Retinal pigment epithelial cell (primary cell): ENCODE measurements at regions not wholly inside any gene's neighbourhood (a gene's known extent, or its start where the extent isn't known, plus 50 kb on each side); places are given as distances from the start of the nearest gene placed in this dataset.

Source experiments
- DNase-seq: peaks from one replicate; pipeline ENCODE4 v3.0.0-alpha.2; 2010; ENCODE audit warnings: low read depth
- H3K4me3 ChIP-seq: 2 replicates; pipeline ENCODE4 v1.5.1; 2011; ENCODE audit warnings: mild to moderate bottlenecking, low read length, control low read depth, moderate library complexity
- TF ChIP-seq, protein P1 (sequence below): conservative IDR thresholded peaks from 2 replicates; pipeline ENCODE4 v1.5.1; 2011; ENCODE audit warnings: low read depth, low read length, control low read depth, inconsistent platforms

DNA sequence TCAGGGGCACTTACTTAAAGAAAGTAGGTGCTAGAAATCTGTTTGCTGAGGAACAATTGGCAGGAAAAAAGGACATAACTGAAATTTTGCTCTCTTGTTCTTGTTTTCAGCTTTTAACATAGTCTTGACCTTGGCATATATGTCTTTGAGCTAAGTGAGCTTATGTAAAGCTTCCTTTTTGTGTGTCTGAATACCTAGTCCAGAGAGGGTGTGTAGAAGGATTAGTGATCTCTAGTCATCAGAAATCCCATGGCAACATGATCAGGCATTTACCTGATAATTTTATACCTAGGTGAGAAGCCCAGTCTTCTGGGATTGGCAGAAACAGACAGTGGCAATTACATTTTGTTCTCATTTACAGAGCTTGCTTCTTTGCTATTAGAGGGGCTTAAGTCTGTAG is 166.1 kb downstream of the SNAPC1 start:
- no peak for DNase-seq
- H3K4me3 ChIP-seq, result no peak overlapping the region
- TF ChIP-seq, protein P1, sequence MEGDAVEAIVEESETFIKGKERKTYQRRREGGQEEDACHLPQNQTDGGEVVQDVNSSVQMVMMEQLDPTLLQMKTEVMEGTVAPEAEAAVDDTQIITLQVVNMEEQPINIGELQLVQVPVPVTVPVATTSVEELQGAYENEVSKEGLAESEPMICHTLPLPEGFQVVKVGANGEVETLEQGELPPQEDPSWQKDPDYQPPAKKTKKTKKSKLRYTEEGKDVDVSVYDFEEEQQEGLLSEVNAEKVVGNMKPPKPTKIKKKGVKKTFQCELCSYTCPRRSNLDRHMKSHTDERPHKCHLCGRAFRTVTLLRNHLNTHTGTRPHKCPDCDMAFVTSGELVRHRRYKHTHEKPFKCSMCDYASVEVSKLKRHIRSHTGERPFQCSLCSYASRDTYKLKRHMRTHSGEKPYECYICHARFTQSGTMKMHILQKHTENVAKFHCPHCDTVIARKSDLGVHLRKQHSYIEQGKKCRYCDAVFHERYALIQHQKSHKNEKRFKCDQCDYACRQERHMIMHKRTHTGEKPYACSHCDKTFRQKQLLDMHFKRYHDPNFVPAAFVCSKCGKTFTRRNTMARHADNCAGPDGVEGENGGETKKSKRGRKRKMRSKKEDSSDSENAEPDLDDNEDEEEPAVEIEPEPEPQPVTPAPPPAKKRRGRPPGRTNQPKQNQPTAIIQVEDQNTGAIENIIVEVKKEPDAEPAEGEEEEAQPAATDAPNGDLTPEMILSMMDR, result no peak

DNA sequence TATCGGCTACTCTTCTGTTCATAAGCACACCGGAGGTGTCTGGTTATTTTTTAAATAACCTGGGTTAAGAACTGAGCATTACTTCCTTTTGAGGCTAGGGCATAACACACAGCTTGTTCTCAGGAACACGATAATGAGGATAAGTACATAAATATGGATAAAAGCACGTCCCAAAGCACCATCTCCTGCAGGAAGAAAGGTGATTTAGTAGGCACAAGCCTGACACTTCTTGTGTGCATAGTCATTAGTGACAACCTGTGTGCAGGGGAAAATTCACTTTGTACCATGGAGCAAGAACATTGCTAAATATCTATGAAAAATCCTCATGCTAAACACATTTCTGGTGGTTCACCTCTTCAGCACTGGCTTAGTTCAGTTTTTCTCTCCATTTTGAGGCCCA is 166.5 kb downstream of the SNAPC1 start:
- no peak overlapping the region for H3K4me3 ChIP-seq
- TF ChIP-seq, protein P1, result no peak
- no peak for DNase-seq

DNA sequence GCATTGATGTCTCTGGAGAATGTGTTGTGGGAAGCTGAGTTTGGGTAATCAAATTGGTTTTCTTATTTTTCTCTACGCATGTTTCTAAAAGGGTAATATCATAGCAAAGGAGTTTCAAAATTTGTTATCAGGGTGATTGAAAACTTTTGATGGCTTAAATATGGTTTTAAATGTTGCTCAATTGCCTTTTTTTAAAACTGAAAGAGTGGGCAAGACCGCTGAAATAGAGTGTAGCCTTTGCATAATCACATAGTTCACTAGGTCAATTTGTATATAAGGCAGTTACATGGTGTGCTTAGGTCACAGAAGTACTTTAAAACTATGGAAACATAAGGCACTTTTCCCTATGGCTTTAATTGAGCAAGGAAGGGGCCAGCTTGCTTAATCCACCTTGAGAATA is 167.4 kb downstream of the SNAPC1 start:
- H3K4me3 ChIP-seq, result no peak overlapping the region
- TF ChIP-seq, protein P1, result no peak
- DNase-seq, result no peak

DNA sequence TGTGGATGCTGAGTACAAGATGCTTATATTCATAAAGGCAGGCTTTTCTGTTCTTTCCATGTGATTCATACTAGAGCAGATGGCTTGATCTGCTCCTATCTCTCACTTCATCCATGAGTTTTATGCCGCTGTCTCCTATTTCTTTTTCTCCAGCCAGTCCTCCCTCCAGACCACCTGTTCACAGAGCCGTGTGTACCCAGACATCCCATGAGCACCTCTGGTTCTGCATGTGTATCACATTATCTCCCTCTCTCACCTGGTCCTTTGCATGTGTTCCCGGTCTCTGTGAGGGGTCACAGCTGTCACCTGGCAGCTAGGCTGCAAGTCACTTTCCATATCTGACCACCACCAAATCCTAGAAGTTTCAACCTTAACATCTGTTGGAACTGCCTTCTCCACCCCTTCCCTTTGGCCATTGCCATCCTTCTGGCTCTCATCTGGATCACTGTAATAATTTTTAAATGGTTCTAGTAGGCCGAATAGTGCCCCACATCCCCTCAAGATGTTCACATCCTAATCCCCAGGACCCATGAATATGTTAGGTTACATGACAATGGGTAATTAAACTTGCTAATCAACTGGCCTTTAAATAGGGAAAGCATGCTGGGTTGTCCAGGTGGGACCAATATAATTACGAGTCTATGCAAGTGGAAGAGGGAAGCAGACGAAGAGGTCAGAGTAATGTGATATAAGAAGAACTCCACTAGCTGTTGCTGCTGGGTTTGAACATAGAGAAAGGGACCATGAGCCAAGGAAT is 168.1 kb downstream of the SNAPC1 start:
- H3K4me3 ChIP-seq, result no peak overlapping the region
- no peak for DNase-seq
- TF ChIP-seq, protein P1, result no peak

DNA sequence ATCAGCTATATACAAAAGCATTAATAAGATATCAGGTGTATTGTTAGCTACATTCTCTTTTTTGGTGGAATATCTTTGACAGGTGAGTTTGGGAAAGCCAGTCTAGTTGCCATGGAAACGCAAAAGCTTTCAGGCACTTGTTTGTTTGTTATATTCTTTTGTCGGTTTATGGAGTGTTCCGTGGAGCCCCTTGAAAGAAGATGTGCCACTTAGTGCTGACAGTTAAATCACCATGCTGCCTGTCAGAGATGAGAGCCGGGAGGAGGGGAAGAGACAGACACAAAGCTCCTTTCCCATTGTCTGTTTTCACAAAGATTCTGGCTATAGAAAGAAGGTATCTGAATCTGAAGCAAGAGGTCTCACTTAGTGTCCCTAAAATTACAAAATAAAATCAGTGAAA is 170.8 kb downstream of the SNAPC1 start:
- TF ChIP-seq, protein P1, result no peak
- no peak overlapping the region for H3K4me3 ChIP-seq
- no peak for DNase-seq

DNA sequence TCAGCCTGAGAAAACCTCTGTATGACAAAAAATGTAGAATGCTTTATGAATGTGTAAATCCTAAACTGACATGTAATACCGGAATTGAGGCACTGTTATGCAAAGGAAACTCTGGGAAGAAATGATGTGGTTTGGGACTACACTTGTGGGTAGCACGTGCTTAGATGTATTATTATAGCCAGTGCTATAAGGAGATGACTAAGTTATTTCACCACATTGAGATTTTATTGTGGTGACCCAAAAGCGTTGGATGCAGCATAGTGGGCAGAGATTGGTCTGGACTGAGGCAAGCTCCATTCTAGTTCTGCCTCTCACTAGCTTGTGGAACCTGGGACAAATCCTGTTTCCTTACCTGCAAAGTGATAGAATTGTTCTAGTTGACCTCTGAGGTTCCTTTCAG is 172.2 kb downstream of the SNAPC1 start:
- H3K4me3 ChIP-seq, result no peak overlapping the region
- DNase-seq, result no peak
- TF ChIP-seq, protein P1, result no peak

DNA sequence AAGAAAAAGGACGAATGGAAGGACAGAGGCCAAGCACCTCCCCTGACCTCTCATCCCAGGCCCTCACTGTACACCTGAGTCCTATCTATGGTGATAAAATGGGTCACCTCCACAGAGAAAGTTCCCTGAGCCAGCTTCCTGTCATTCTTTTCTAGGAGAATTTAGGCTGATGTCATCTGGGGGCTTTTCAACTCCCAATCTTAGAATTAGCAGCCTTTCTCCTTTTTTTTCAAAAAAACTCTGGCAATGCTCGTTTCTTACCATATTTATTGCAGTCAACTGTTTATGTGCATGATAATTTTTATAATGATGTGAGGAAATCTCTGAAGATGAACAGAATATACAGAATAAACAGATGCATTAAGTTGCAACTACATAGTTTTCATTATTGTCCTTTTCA is 177.6 kb downstream of the SNAPC1 start:
- H3K4me3 ChIP-seq, result no peak overlapping the region
- TF ChIP-seq, protein P1, result no peak
- DNase-seq, result no peak
